Smooth muscle cell (in vitro differentiated cells): ENCODE measurements at regions not wholly inside any gene's neighbourhood (a gene's known extent, or its start where the extent isn't known, plus 50 kb on each side); places are given as distances from the start of the nearest gene placed in this dataset.

Experiments used
- DNase-seq: peaks from one replicate; lab custom pipeline; 2025; ENCODE audit not compliant: unreplicated experiment; lab: John Stamatoyannopoulos, UW
- H2AFZ ChIP-seq: fragments of 200-600 bp; sonication (generic); 2 replicates; pipeline ENCODE4 v1.6.0; 2016; ENCODE audit warnings: antibody characterized with exemption, low read depth, mild to moderate bottlenecking
- H3F3A ChIP-seq: fragments of 200-600 bp; sonication (generic); 2 replicates; pipeline ENCODE4 v1.6.0; 2017; ENCODE audit warnings: antibody characterized with exemption, low read depth
- H3K27ac ChIP-seq: fragments of 200-600 bp; sonication (generic); 2 replicates; pipeline ENCODE4 v1.5.1; 2016; ENCODE audit warnings: low read depth, mild to moderate bottlenecking
- H3K27me3 ChIP-seq: fragments of 200-600 bp; sonication (generic); 2 replicates; pipeline ENCODE4 v1.6.1; 2016; ENCODE audit warnings: low read depth, mild to moderate bottlenecking
- H3K36me3 ChIP-seq: fragments of 200-600 bp; sonication (generic); 2 replicates; pipeline ENCODE4 v1.5.1; 2016; ENCODE audit warnings: low read depth
- H3K4me1 ChIP-seq: fragments of 200-600 bp; sonication (generic); 2 replicates; pipeline ENCODE4 v1.5.1; 2016; ENCODE audit warnings: low read depth
- H3K4me2 ChIP-seq: fragments of 200-600 bp; sonication (generic); 2 replicates; pipeline ENCODE4 v1.6.0; 2016; ENCODE audit warnings: mild to moderate bottlenecking
- H3K4me3 ChIP-seq: fragments of 200-600 bp; sonication (generic); 2 replicates; pipeline ENCODE4 v1.5.1; 2016; ENCODE audit warnings: mild to moderate bottlenecking
- H3K79me2 ChIP-seq: fragments of 200-600 bp; sonication (generic); 2 replicates; pipeline ENCODE4 v1.6.0; 2016; ENCODE audit warnings: low read depth, mild to moderate bottlenecking
- H3K9ac ChIP-seq: fragments of 200-600 bp; sonication (generic); 2 replicates; pipeline ENCODE4 v1.6.0; 2016; ENCODE audit warnings: low read depth
- H3K9me3 ChIP-seq: fragments of 200-600 bp; sonication (generic); replicated peaks from 2 replicates; pipeline ENCODE4 v1.5.1; 2016; ENCODE audit warnings: low read depth
- H4K20me1 ChIP-seq: fragments of 200-600 bp; sonication (generic); 2 replicates; pipeline ENCODE4 v1.6.0; 2016; ENCODE audit warnings: low read depth
- WGBS: methylation state at CpG from one replicate; pipeline ENCODE4 v1.1.7; 2016; ENCODE audit warnings: low lambda C conversion rate; 5-methylcytosine and 5-hydroxymethylcytosine counted together
- TF ChIP-seq, protein P1 (sequence below): fragments of 200-600 bp; sonication (generic); IDR thresholded peaks from 2 replicates; pipeline ENCODE4 v1.5.1; 2017; ENCODE audit warnings: borderline replicate concordance, mild to moderate bottlenecking, antibody characterized with exemption; ENCODE audit not compliant: insufficient read depth, poor library complexity, severe bottlenecking

DNA sequence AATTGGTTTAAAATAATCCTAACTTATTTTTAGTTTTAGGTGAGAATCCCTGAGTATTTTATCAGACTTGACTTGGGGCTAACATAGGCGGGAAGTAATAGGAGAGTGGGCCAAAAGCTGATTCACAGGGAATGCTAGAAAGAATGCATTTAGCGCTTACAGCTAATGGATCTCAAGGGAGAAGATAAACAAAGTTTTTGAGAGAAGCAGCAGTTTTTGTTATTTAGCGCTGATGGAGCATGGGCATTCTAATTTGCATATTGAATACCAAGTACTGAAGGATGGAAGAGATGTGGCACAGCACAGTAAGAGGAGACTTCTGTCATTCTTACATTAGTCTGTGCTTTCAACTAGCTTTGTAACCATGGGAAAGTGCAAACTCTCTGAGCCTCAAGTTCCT lies 436.0 kb upstream of the FBXO33 start:
- Histone ChIP-seq H3F3A (no peaks in the 10 kb centered on the region), H3K27me3 (no peaks in the 10 kb centered on the region), H2AFZ (no peak overlapping the region), H3K4me1 (no peaks in the 10 kb centered on the region), H3K9me3 (no peaks in the 10 kb centered on the region), H3K79me2 (no peaks in the 10 kb centered on the region), H3K27ac (no peak overlapping the region), H3K36me3 (no peaks in the 10 kb centered on the region), H4K20me1 (no peaks in the 10 kb centered on the region), H3K4me2 (no peak overlapping the region), H3K9ac (no peak overlapping the region), H3K4me3 (no peak overlapping the region)
- DNase-seq = no peak
- 43% methylated on average over 3 of the region's 3 CpGs for WGBS
- TF ChIP-seq, protein P1, sequence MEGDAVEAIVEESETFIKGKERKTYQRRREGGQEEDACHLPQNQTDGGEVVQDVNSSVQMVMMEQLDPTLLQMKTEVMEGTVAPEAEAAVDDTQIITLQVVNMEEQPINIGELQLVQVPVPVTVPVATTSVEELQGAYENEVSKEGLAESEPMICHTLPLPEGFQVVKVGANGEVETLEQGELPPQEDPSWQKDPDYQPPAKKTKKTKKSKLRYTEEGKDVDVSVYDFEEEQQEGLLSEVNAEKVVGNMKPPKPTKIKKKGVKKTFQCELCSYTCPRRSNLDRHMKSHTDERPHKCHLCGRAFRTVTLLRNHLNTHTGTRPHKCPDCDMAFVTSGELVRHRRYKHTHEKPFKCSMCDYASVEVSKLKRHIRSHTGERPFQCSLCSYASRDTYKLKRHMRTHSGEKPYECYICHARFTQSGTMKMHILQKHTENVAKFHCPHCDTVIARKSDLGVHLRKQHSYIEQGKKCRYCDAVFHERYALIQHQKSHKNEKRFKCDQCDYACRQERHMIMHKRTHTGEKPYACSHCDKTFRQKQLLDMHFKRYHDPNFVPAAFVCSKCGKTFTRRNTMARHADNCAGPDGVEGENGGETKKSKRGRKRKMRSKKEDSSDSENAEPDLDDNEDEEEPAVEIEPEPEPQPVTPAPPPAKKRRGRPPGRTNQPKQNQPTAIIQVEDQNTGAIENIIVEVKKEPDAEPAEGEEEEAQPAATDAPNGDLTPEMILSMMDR = no peak

DNA sequence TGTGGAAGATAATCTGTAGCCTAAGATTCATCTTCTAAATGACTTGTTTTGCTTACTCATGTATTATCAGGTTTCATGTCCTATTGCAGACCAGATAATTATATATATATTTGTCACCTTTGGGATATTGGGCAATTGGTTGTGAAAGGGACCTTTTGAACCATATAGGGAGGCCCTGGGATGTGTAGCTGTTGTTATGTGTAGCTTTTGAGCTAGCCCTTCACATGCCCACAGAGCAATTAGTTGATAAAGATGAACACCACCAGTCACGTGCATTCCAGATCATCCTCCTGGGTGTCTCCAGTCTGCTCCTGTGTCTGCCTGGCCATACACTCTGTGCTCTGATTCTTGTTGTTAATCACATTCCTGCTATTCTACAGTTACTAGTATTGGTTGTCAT lies 431.2 kb upstream of the FBXO33 start:
- Histone ChIP-seq H3K27ac (no peak overlapping the region), H3K9me3 (no peaks in the 10 kb centered on the region), H3K4me2 (no peak overlapping the region), H4K20me1 (no peaks in the 10 kb centered on the region), H3F3A (no peaks in the 10 kb centered on the region), H3K36me3 (no peaks in the 10 kb centered on the region), H3K9ac (no peak overlapping the region), H3K4me1 (no peaks in the 10 kb centered on the region), H2AFZ (no peak overlapping the region), H3K27me3 (no peaks in the 10 kb centered on the region), H3K4me3 (no peak overlapping the region), H3K79me2 (no peaks in the 10 kb centered on the region)
- no peak for DNase-seq
- TF ChIP-seq, protein P1 = no peak
- WGBS = 76% methylated on average over 1 of the region's 1 CpG

DNA sequence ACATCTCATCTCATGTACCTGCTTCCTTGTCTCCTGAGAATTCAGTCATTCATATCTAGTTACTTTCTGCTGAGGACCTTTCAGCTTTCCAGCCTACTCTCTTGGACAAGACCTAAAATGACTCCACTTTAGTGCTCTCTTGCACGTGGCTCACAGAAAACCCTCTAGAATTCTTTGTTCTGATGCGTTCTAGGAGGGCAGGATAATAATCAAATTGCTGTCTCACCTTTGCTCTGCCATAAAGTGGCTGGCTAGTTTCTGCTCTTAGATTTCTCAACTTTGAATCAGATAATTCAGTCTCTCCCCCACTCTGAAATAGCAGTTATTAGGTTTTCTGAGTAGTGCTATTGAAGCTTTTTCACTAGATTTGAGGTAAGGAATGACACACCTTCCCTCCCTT lies 429.5 kb upstream of the FBXO33 start:
- H3K36me3 ChIP-seq = no peaks in the 10 kb centered on the region
- DNase-seq = no peak
- H4K20me1 ChIP-seq = no peaks in the 10 kb centered on the region
- H2AFZ ChIP-seq = no peak overlapping the region
- H3K9ac ChIP-seq = no peak overlapping the region
- H3K4me3 ChIP-seq = no peak overlapping the region
- H3K27ac ChIP-seq = no peak overlapping the region
- H3K4me2 ChIP-seq = no peak overlapping the region
- H3K4me1 ChIP-seq = no peaks in the 10 kb centered on the region
- H3K27me3 ChIP-seq = no peaks in the 10 kb centered on the region
- 75% methylated on average over 2 of the region's 2 CpGs for WGBS
- TF ChIP-seq, protein P1 = no peak
- no peaks in the 10 kb centered on the region for H3K79me2 ChIP-seq
- H3F3A ChIP-seq = no peaks in the 10 kb centered on the region
- no peaks in the 10 kb centered on the region for H3K9me3 ChIP-seq

DNA sequence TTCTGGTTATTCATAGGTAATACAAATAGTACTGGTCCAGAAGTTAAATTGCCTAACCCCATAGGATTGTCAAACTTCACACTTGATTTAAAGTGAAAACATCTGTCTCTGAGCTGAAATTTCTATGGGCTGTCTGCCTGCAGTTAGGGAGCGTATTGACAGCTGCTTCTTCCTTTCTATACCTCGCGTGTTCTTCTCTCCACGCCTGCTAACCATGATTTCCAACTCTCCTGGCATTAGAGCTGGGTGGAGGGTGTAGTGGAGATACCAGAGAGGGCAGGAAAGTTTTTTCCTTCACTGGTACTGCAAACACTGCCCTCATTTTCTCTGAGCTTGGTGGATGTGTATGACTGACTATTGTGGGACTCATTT lies 429.0 kb upstream of the FBXO33 start:
- no peaks in the 10 kb centered on the region for H3K36me3 ChIP-seq
- no peak overlapping the region for H3K9ac ChIP-seq
- H3K4me2 ChIP-seq = no peak overlapping the region
- no peak overlapping the region for H2AFZ ChIP-seq
- DNase-seq = no peak
- 92% methylated on average over 4 of the region's 4 CpGs for WGBS
- TF ChIP-seq, protein P1 = no peak
- no peak overlapping the region for H3K4me3 ChIP-seq
- H3K9me3 ChIP-seq = no peaks in the 10 kb centered on the region
- H3K27ac ChIP-seq = no peak overlapping the region
- H3F3A ChIP-seq = no peaks in the 10 kb centered on the region
- no peaks in the 10 kb centered on the region for H3K27me3 ChIP-seq
- no peaks in the 10 kb centered on the region for H4K20me1 ChIP-seq
- no peaks in the 10 kb centered on the region for H3K4me1 ChIP-seq
- no peaks in the 10 kb centered on the region for H3K79me2 ChIP-seq
